LoVo (cell line): ENCODE measurements at regions not wholly inside any gene's neighbourhood (a gene's known extent, or its start where the extent isn't known, plus 50 kb on each side); places are given as distances from the start of the nearest gene placed in this dataset.

Experiments
- DNase-seq: peaks from one replicate; pipeline ENCODE4 v3.0.0-alpha.2; 2016; ENCODE audit warnings: low spot score

DNA sequence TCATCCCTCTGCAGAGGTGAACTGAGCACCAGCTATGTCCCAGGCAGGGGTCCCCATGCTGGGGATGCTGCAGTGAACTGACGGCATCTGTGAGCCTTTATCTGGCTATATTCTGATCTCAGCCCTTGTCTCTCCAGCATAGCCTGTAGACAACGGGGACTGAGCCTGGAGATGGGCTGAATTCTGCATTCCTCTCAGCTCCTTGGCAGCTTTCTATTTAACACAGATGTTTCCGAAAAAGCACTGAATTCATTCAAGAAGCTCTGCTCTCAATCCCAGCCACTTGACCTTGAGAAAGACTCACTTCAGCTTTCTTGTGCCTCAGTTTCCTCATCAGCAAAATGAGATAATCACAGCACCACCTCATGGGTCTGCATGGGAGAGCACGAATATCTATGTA, 204.4 kb upstream of the PMEPA1 start:
- DNase-seq: no peak

DNA sequence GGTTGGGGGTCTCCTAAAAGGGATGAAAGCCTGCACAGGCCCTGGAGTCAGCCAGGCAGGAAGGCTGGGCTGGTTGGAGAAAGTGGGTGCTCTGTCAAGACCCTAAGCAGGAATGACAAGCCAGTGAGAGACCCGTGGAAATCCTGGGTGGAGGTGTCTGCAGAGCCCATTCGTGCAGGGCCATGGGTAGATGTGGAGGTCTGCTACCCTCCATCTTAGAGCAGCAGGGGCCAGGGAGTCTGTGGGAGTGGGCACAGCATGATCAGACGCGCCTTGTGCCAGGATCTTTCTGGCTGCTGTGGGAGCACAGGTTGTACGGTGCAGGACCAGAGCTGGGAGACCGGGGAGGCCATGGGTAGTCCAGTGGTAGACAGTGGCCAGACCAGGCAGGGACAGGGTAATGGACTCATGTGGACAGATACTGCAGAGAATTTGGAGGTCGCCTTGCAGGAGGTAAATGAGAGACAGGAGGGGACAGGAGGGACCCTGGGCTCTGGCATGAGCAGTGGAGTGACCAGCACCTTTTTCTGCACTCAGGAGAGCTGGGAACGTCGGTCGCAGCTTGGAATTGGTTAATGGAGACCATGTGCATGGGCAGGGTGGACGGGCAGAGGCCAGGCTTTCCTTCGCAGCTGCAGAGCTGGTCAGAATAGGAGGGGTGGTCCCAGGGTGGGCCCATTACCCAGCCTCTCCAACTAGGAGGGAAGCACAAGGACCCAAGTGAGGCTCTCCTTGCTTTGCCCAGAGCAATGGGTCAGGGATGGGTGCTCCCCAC, 203.5 kb upstream of the PMEPA1 start:
- no peak for DNase-seq

DNA sequence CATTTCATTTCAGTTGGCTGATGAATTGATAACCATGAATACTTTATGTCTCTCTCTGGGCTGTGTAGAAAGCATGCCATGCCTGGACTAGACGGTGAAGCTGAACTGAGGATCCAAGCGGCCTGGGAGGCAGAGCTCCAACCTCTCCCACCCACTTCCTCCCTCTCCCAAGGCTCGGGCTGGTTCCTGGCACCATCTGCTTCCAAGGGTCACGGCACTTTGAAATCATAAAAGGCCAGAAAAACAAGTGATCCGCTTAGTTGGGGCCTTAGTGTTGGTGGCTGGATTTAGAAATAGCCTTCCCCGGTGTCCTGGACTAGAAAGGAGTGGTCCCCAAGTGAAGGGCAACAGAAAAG, 202.4 kb upstream of the PMEPA1 start:
- DNase-seq: no peak

DNA sequence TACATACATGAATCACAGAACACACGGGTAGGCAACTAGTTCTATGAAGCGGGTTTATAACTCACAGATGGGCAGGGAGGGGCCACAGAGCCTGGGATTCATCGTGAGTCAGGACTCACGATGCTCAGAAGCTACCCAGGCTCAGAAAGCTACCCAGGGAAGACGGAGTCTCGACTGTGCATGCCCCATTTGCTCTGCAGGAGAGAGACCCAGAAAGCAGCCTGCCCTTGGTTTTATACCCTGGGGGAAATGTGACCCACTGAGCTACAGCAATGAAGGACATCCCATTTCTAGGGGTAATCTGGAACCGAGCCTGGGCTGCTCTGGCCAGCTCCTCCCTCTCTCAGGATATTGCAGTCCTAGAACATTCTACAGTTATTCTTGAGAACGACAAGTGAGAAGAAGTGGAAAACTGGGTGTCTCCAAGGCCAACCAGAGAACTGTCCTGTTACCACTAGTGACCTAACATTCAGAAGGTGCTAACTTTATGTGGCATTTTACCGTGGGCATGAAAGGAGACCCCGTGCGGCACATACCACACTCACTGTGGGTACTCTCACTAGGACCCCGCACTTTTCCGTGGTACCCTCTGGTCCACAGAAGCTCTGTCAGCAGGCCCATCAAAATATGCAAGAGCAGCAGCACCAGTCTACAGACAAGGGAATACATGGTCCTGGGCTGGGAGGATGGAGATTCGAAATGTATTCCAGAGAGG, 201.9 kb upstream of the PMEPA1 start:
- DNase-seq: no peak

DNA sequence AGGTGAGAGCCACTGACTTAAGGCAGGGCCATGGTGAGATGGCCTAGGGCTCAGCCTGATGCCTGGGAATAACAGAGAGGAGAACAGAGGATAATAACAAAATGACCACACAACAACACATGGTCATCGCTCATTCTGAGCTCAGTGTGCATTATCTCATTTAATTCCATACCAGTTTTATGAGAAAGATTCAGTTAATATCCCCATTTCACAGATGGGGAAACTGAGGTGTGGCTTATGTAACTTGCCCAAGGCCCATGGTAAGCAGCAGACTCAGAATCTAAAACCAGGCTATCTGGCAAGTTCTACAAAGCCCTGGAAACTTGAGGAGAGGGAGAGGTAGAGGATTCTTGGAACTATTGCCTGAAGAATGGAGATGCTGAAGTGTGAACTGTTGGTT, 200.9 kb upstream of the PMEPA1 start:
- no peak for DNase-seq

DNA sequence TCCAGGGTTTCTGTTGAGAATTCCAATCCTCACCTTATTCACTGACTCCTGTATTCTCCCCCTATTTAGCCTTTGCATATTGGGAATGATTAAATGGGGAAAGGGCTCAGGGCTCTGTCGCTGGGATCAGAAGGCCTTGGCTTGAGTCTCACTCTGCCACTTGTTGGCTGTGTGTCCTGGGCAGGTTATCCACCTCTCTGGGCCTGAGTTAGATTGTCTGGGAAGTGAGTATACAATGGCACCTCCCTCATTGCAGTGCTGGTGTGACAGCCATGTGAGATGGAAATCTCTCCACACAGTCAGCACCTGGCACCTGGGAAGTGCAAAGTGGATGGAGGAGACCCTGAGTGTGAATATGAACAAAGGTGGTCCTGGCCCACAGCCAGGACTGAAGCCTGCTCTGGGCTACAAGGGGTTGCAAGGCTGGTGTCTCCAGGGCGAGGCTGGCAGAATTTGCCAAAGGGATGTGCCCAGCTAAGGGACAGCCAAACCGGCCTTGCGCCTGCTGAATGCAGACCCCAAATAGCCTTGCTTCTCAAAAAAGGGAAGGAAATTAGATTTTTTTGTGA, 200.0 kb upstream of the PMEPA1 start:
- DNase-seq: no peak

DNA sequence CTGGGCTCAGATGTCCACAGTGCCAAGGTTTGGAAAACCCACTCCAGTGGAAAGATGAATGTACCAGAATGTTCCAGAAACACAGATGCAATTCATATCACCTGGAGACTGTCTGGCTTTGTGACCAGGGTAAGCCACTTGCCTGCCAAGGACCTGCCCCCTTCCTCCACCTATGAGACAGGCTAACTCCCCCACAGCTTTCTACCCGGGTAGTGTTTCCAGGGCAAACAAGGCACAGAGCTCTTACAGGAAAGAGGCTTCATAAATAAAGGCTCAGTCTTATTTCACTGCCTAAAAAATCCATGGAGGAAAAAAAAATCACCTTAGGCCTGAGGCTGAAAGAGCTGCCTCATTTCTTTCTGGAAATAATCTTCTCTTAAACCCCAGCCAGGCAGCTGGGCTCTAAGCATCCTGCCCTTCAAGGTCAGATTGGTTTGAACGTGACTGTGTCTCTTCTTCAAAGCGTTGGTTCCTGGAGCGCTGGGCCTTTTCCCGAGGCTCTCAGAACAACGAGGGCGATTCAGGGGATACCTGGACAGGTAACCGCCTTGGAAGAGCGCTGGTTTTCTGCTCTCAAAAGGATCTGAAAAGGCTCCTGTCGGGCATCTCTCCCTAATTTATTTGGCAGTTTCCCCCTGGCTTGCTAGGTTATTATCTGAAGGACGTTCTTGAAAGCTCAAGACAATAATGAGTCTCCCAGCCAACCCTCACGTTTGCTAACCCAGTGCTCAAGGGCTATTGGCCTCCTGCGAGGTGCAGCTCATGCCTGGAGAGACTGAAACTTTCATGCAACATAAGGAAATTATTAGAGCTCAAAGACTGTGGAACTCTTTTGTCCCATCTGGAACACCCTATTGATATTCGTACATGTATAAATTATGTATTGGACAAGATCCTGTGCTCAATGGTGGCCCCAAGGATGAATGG, 199.2 kb upstream of the PMEPA1 start:
- no peak for DNase-seq

DNA sequence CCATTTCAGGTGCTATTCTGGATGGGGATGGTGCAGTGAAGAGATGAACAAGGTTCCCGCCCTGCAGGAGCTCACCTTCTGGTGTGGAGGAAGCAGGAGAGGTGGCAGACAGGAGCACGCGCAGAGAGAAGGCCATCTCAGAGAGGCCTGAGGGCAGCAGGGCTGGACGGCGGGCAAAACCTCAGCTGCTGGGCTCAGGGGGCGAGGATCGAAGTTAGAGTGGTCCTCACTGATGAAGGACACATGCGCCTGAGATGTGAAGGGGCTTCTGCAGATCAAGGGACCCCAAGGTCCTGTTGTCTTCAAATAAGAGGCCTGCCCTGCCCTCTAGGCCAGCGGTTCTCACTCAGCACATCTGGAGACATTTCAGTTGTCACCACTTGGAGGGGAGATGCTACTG, 198.4 kb upstream of the PMEPA1 start:
- DNase-seq: no peak

DNA sequence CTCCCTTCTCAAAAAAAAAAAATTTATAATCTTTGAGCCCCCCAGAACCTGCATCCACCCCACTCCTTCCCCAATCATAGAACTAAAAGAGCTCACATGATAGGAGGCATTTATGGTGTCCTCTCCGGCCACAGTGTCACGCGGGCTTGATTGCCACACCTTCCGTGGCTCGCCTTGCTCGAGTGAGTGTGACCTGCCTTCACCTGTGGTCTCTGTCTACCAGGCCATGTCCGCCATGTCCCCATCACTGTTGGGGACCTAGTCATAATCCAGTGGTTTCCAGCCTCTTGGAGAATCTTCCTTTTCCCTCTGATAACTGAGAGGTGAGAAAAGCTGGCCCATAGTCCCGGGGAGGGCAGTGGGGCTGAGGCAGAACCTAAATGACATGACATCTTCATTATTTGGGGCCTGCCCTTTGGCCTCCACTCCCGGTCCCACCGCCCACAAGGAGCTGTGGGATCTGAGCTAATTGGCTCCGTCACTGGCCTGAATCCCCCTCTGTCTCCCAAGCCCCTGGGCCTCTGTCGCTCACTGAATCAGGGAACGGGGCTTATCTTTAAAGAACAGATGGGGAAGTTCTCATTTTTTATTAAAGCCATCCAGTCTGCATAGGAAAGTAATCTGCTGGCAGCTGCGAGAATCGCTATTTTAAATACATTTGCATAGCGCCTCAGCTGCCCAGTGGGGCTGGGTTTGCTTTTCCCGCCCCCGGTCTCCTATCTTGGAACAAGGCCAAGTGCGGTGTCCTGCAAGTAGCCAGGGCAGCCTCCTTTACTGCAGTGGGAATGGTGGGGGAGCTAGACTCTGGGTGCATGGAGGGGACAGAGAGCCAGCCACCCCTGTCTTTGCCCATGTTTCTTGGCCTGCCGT, 197.6 kb upstream of the PMEPA1 start:
- DNase-seq: no peak

DNA sequence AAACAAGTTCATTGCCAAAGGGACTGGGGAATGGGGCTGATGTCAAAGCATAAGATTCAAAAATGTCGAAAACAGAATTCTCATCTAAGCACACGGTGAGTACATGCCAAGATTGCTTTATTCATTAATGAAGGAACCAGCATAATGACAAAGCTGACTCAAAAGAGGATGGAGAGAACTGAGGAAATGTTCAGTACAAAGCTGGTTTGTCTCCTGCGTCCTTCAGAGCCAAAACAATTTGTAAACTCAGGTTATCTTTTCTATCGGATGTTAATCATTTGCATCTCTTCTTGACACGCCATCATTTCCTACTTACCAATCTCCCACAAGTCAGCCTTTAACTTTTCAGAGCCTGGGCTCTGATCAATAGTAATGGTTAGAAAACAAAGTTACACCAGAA, 195.6 kb upstream of the PMEPA1 start:
- DNase-seq: no peak

DNA sequence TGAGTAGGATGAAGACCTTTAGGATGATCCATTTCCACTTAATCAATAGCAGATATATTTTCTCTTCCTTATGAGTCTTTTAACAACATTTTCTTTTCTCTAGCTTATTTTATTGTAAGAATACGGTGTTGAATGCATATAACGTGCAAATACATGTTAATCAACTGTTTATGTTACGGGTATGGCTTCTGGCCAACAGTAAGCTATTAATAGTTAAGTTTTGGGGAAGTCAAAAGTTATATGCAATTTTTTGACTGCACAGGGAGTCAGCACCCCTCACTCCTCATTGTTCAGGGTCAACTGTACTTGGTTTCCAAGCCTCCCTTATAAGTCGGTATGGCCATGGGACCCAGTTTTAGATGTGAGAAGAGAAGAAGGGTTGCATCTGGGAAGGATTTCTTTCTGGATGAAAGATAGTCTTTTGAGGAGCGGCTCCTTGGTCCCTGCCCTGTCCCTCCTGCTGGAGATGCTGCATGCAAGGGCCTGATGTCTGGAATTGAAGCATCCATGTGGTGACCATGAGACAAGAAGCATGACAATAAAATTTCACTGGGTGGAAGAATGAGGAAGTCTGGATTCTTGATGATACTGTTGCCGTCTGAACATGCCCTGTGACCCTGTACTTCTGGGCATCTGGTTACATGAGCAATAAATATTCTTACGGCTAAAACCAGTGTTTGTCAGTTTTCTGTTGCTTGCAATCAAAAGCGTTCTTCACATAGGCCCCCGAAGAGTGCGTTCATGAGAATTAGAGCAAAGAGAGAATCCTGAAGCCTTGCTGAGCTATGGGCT, 194.7 kb upstream of the PMEPA1 start:
- no peak for DNase-seq

DNA sequence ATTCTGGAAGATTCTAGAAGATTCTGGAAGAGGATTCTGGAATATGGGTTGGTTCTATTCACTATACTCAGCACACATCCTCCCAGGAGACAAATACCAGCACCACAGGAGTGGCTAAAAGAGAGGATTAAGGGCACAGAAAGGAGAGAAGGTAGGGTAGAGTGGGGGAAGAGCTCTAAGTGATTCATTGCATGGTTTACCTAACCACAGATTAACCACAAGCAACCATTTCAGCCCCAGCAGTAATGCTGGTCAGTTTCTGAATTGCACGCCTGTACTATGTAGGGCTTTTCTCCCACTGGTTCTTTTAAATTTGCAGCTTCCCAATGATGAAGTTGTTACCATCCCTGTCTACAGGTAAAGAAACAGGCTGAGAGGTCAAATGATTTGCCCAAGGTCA, 192.7 kb upstream of the PMEPA1 start:
- DNase-seq: peak; percentile 12

DNA sequence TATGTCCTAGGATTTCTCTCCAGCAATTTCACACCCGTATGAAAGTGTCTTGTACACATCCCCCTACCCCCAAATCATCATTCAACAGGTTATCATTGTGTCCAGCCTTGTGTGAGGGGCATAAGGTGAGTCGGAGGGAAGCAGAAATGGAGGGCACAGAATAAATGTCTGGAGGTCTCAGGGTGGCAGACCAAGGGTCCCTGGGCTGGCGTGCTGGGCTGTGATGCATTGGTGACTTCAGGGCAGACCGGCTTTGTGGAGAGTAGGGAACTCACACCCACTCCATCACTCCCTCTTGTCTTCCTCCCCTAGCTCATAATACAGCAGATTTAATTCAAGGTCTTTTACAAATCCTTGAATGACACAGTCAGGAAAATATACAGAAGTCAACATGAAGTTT, 191.7 kb upstream of the PMEPA1 start:
- DNase-seq: no peak

DNA sequence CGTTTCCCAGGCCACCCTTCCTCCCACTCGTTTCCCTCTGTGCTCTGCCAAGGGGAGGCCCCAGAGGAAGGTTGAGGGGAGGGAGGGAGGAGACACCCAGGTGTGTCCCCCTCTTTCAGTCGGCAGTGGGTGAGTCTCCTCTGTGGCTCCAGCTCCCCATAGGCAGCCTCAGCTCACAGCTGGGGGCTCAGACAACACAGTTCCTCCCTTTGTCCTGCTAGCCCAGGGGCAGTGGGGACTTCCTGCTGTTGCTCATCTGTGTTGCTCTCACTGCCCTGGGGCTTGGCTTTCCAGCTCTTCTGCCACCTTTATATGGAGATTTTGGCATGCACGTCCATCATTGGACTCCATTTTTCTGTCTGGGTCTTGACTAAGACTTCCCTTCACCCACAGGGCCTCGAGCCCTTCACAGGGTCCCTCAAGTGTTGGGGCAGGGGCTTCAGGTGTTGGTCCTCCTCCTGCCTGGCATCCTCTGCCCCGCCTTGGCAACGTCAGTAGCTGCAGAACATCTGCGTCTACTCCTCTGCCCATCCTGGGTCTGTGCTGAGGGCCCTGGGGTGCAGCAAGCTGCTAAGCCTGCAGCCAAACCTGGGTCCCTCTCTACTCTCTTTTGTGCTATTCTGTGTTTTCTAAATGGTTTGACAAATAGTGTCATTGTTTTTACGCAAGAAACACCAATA, 190.6 kb upstream of the PMEPA1 start:
- DNase-seq: no peak

DNA sequence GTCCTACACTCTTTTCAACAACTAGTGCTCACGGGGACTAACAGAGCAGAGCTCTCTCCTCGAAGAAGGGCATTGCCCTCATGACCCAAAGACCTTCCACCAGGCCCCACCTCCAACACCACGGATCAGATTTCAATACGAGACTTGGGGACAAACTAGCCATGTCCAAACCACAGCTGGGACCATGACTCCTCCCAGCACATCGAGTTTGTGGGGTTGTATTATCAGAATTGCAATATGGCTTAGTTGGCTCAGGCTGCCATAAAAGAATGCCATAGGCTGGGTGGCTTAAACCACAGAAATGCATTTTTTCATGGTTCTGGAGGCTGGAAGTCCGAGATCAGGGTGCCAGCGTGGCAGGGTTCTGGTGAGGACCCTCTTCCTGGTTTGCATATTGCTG, 189.7 kb upstream of the PMEPA1 start:
- no peak for DNase-seq

DNA sequence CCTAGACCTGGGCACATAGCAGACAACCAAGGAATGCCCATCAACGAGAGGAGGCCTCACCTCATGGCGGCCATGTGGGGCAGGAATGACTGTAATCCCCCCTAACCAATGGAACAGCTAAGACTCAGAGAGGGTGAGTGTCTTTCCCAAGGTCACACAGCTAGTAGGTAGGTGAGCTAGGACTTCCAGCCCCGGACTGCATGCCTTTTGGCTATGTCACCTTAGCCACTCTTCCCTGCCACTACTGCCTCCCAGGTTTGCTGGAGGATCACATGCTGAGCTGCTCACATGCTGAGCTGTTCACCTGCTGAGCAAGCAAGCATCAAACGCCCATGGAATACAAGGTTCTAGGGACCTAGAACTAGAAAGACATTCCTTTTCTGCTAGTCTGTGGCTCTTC, 188.5 kb upstream of the PMEPA1 start:
- DNase-seq: no peak

DNA sequence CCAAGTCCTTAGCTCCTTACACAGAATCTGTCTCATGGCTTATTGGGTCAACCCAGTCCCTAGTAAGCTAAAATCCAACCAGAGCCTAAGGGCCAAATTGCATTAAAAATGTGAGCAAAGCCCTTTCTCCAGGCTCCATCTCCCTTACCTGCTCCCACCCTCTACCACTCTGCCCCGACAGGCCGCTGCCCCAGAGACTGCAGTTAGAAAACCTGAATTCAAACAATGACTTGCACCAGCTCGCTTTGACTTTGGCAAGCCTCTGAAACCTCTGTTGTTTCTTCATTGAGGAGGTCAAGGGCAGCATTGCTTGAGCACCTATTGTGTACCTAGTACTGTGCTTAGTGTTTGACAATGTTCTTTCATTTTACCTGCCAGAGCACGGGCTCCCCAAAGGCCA, 188.1 kb upstream of the PMEPA1 start:
- DNase-seq: no peak

DNA sequence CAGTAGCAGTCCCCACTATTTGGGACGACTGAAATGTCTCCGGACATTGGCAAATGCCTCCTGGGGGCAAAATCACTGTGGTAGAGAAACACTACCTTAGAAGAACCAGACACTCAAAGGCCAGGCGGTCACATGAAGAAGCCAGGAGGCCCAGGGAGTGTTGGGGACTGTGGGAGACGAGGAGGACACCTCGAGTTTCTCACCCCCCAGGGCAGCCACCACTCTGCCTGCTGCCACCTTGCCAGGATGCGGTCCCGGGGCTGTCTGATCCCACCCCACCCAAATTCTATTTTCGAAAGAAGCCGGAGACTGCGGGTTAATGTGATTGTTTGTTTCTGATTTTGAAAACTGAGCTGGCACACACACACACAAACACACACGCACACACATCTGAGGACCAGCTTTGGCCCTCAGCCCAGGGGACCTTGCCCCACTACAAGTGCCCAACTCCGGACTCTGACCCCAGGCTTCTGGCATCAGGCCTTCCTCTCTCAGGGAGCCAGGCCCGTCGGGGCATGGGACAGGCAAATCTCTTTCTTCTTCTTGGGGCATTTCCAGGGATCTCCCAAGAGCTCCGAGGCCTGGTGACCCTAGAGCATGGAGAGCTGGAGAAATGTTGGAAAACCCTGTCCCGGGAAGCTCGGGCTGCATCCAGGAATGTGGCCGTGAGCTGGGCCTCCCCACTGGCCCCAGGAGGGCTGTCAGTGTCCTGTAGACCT, 187.5 kb upstream of the PMEPA1 start:
- DNase-seq: no peak

DNA sequence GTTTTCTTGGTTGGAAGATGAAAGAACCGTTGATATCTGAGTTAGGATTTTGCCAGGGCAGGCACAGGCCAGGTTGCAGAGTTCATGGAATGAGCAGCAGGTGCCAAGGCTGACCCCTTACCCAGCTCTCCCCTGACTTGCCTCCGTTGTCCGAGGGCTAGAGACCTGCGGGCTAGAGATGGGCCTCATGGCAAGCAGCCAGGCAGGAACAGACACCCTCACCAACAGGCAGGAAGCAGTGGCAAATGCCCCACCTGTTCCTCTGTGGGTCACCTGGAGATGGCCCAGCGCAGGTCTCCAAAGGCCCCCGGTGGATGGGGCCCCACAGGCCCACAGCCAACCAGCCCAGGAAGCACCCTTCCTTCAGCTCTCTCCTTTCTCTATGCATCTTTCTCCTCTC, 186.7 kb upstream of the PMEPA1 start:
- DNase-seq: no peak
